SU-DHL-6 (cell line): ENCODE measurements at regions not wholly inside any gene's neighbourhood (a gene's known extent, or its start where the extent isn't known, plus 50 kb on each side); places are given as distances from the start of the nearest gene placed in this dataset.

Experiments
- H2AFZ ChIP-seq: fragments of 200-600 bp; sonication (generic); 2 replicates; pipeline ENCODE4 v1.6.1; 2014; ENCODE audit warnings: low read depth, mild to moderate bottlenecking, moderate library complexity, mixed read lengths, antibody characterized with exemption, low read length; ENCODE audit not compliant: severe bottlenecking
- H3F3A ChIP-seq: fragments of 200-600 bp; shearing (Covaris generic); 2 replicates; pipeline ENCODE4 v1.6.0; 2016; ENCODE audit warnings: antibody characterized with exemption, mild to moderate bottlenecking; ENCODE audit not compliant: insufficient read depth
- H3K27ac ChIP-seq: fragments of 200-600 bp; sonication (generic); 2 replicates; pipeline ENCODE4 v1.5.1; 2016; ENCODE audit warnings: low read depth, mild to moderate bottlenecking, low read length, moderate library complexity, mixed read lengths
- H3K27me3 ChIP-seq: fragments of 200-600 bp; sonication (generic), shearing (Covaris generic); 2 replicates; pipeline ENCODE4 v1.6.0; 2014; ENCODE audit warnings: mild to moderate bottlenecking, low read length
- H3K36me3 ChIP-seq: fragments of 200-600 bp; sonication (generic); 2 replicates; pipeline ENCODE4 v1.6.1; 2014; ENCODE audit warnings: mild to moderate bottlenecking, low read length, mixed read lengths
- H3K4me2 ChIP-seq: fragments of 300-600, 200-600 bp; shearing (Covaris generic), sonication (generic); 2 replicates; pipeline ENCODE4 v1.6.0; 2014; ENCODE audit warnings: low read length, low read depth, mild to moderate bottlenecking; ENCODE audit not compliant: poor library complexity, severe bottlenecking
- H3K4me3 ChIP-seq: fragments of 200-600 bp; sonication (generic); 2 replicates; pipeline ENCODE4 v1.5.1; 2014; ENCODE audit warnings: antibody characterized with exemption, low read length, mild to moderate bottlenecking, mixed read lengths; ENCODE audit not compliant: insufficient read depth, poor library complexity, severe bottlenecking
- H3K79me2 ChIP-seq: fragments of 200-600 bp; sonication (generic); 2 replicates; pipeline ENCODE4 v1.6.1; 2014; ENCODE audit warnings: mild to moderate bottlenecking, low read length, moderate library complexity; ENCODE audit not compliant: insufficient read depth
- H3K9ac ChIP-seq: fragments of 200-600 bp; sonication (generic); 2 replicates; pipeline ENCODE4 v1.7.0; 2014; ENCODE audit warnings: mild to moderate bottlenecking, low read length
- H3K9me2 ChIP-seq: fragments of 200-600 bp; sonication (generic); replicated peaks from 2 replicates; pipeline ENCODE4 v1.6.1; 2014; ENCODE audit warnings: low read length; ENCODE audit not compliant: insufficient read depth
- H3K9me3 ChIP-seq: fragments of 200-600 bp; sonication (generic); 2 replicates; pipeline ENCODE4 v1.6.1; 2014; ENCODE audit warnings: low read length, mixed read lengths; ENCODE audit not compliant: insufficient read depth
- H4K20me1 ChIP-seq: fragments of 200-600 bp; sonication (generic); 2 replicates; pipeline ENCODE4 v1.6.1; 2014; ENCODE audit warnings: low read depth, mild to moderate bottlenecking, antibody characterized with exemption, low read length, moderate library complexity, mixed read lengths
- CTCF ChIP-seq: fragments of 200-600 bp; sonication (generic); IDR thresholded peaks from one replicate; pipeline ENCODE4 v1.5.1; 2017; ENCODE audit warnings: antibody characterized with exemption, mild to moderate bottlenecking, low read length, moderate library complexity; ENCODE audit not compliant: insufficient read depth, poor library complexity, severe bottlenecking
- EZH2phosphoT487 ChIP-seq: fragments of 200-600 bp; sonication (generic), shearing (Covaris generic); conservative IDR thresholded peaks from 2 replicates; pipeline ENCODE4 v1.6.1; 2018; ENCODE audit warnings: mild to moderate bottlenecking, antibody characterized with exemption, low read length, moderate library complexity, mixed read lengths

- Histone ChIP-seq H3K36me3 (no peaks in the 10 kb centered on the region), H3K27me3 (no peaks in the 10 kb centered on the region), H3F3A (no peaks in the 10 kb centered on the region), H3K4me2 (no peak overlapping the region), H3K27ac (no peak overlapping the region), H2AFZ (no peak overlapping the region), H3K79me2 (no peaks in the 10 kb centered on the region), H3K9me2 (no peaks in the 10 kb centered on the region), H3K9me3 (no peaks in the 10 kb centered on the region), H3K9ac (no peak overlapping the region), H3K4me3 (no peak overlapping the region), H4K20me1 (no peaks in the 10 kb centered on the region)
- TF ChIP-seq EZH2phosphoT487, result no peak
- no peak for TF ChIP-seq CTCF
Observed at GRCh38 chr1:22286491-22286890, 143.6 kb upstream of the WNT4 start.

- H2AFZ ChIP-seq, result no peak overlapping the region
- no peaks in the 10 kb centered on the region for H3K9me2 ChIP-seq
- no peaks in the 10 kb centered on the region for H3K36me3 ChIP-seq
- H3K79me2 ChIP-seq, result no peaks in the 10 kb centered on the region
- H4K20me1 ChIP-seq, result no peaks in the 10 kb centered on the region
- no peaks in the 10 kb centered on the region for H3F3A ChIP-seq
- no peak overlapping the region for H3K9ac ChIP-seq
- no peaks in the 10 kb centered on the region for H3K27me3 ChIP-seq
- H3K4me2 ChIP-seq, result no peak overlapping the region
- no peak overlapping the region for H3K27ac ChIP-seq
- H3K4me3 ChIP-seq, result no peak overlapping the region
- H3K9me3 ChIP-seq, result no peaks in the 10 kb centered on the region
- TF ChIP-seq CTCF (no peak), EZH2phosphoT487 (no peak)
Observed at GRCh38 chr1:22287273-22287672, 144.4 kb upstream of the WNT4 start.

- H3K27ac ChIP-seq, result no peak overlapping the region
- no peaks in the 10 kb centered on the region for H3K36me3 ChIP-seq
- no peaks in the 10 kb centered on the region for H3F3A ChIP-seq
- no peaks in the 10 kb centered on the region for H3K9me3 ChIP-seq
- H3K9ac ChIP-seq, result no peak overlapping the region
- H3K27me3 ChIP-seq, result no peaks in the 10 kb centered on the region
- TF ChIP-seq EZH2phosphoT487 (no peak), CTCF (no peak)
- H3K4me3 ChIP-seq, result no peak overlapping the region
- H2AFZ ChIP-seq, result no peak overlapping the region
- H3K79me2 ChIP-seq, result no peaks in the 10 kb centered on the region
- no peaks in the 10 kb centered on the region for H4K20me1 ChIP-seq
- no peaks in the 10 kb centered on the region for H3K9me2 ChIP-seq
- H3K4me2 ChIP-seq, result no peak overlapping the region
Observed at GRCh38 chr1:22287946-22288520, 145.1 kb upstream of the WNT4 start.
